Epithelial cell of proximal tubule (primary cell): ENCODE measurements at regions not wholly inside any gene's neighbourhood (a gene's known extent, or its start where the extent isn't known, plus 50 kb on each side); places are given as distances from the start of the nearest gene placed in this dataset.
"Not testable (repeated sequence)": the region's sequence is repeated elsewhere in the genome, so short reads cannot be mapped to it uniquely, and the experiment has no call there.

Source experiments
- DNase-seq: peaks from one replicate; pipeline ENCODE4 v3.0.0-alpha.2; 2011; ENCODE audit warnings: low read depth
- H3K4me3 ChIP-seq: 2 replicates; pipeline ENCODE4 v1.5.1; 2011; ENCODE audit warnings: low read depth, mild to moderate bottlenecking, low read length
- TF ChIP-seq, protein P1 (sequence below): conservative IDR thresholded peaks from 2 replicates; pipeline ENCODE4 v1.5.1; 2012; ENCODE audit warnings: low read depth, mild to moderate bottlenecking, low read length

DNA sequence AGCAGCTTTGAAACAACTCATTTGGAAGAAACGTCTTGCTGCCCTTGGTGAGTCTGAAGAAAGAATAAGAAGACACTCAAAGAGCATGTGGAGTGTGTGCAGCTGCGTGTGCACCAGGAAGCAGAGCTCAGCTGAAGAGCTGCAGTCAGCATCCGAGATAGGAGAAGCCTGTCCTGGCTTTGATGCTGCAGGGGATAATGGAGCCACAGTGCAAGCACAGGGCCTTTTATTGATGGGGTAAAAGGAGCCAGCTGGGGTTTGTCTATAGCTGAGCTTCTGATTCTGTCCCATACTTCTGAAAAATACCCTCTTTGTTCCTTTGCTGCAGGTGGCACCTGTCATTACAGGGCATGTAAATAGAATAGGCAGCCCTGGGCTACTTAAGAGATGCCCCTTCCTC lies 375.7 kb upstream of the ZNF462 start:
- H3K4me3 ChIP-seq: no peak overlapping the region
- TF ChIP-seq, protein P1, sequence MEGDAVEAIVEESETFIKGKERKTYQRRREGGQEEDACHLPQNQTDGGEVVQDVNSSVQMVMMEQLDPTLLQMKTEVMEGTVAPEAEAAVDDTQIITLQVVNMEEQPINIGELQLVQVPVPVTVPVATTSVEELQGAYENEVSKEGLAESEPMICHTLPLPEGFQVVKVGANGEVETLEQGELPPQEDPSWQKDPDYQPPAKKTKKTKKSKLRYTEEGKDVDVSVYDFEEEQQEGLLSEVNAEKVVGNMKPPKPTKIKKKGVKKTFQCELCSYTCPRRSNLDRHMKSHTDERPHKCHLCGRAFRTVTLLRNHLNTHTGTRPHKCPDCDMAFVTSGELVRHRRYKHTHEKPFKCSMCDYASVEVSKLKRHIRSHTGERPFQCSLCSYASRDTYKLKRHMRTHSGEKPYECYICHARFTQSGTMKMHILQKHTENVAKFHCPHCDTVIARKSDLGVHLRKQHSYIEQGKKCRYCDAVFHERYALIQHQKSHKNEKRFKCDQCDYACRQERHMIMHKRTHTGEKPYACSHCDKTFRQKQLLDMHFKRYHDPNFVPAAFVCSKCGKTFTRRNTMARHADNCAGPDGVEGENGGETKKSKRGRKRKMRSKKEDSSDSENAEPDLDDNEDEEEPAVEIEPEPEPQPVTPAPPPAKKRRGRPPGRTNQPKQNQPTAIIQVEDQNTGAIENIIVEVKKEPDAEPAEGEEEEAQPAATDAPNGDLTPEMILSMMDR: no peak
- no peak for DNase-seq

DNA sequence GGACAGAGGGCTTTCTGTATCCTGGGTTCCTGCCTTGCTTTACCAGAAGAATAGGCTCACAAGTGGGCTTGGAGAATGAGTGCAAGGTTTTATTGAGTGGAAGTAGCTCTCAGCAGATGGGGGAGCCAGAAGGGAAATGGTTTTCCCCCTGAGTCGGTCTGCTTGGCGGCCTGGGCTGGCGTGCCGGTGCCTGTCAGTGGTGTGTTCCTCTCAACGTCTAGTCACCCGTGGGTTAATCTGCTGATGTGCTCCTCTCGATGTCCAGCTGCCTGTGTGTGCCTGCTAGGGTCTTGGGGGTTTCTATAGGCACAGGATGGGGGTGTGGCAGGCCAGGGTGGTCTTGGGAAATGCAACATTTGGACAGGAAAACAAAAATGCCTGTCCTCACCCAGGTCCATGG lies 370.8 kb upstream of the ZNF462 start:
- H3K4me3 ChIP-seq, DNase-seq: not testable (repeated sequence)

GRCh38 chr9:106500171-106500570 lies 362.8 kb upstream of the ZNF462 start:
- no peak for DNase-seq
- TF ChIP-seq, protein P1: no peak
- no peak overlapping the region for H3K4me3 ChIP-seq

DNA sequence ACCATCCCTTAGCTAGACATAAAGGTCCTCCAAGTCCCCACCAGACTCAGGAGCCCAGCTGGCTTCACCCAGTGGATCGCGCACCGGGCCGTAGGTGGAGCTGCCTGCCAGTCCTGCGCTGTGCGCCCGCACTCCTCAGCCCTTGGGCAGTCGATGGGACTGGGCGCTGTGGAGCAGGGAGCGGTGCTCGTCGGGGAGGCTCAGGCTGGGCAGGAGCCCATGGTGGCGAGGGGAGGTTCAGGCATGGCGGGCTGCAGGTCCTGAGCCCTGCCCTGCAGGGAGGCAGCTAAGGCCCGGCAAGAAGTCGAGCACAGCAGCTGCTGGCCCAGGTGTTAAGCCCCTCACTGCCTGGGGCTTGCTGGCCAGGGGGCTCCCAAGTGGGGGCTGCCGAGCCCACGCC lies 361.8 kb upstream of the ZNF462 start:
- DNase-seq, H3K4me3 ChIP-seq: not testable (repeated sequence)

GRCh38 chr9:106502930-106503329 lies 360.0 kb upstream of the ZNF462 start:
- no peak for DNase-seq
- TF ChIP-seq, protein P1: no peak
- H3K4me3 ChIP-seq: no peak overlapping the region

- TF ChIP-seq, protein P1: no peak
- H3K4me3 ChIP-seq: no peak overlapping the region
- DNase-seq: no peak
Observed at GRCh38 chr9:106503759-106504158, 359.2 kb upstream of the ZNF462 start.

- DNase-seq: no peak
- TF ChIP-seq, protein P1: no peak
- no peak overlapping the region for H3K4me3 ChIP-seq
Observed at GRCh38 chr9:106526716-106527204, 336.2 kb upstream of the ZNF462 start.

DNA sequence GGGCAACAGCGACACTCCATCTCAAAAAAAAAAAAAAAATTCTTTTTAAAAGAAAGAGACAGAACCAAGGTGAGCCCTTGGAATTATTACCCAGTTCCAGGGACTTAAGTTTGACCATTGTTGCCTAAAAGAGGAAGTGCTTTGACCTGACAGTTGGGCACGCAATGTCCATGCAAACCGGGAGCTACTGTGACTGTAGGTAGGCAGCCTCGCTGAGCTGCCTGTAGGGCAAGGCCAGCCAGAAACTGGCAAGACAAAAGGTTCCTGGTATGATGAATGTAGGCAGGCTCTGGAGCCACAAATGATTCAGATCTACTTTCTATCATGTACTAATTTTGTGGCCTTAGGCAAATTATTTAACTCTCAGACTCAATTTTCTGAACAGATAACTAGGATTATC lies 334.8 kb upstream of the ZNF462 start:
- TF ChIP-seq, protein P1: no peak
- DNase-seq: no peak
- no peak overlapping the region for H3K4me3 ChIP-seq
